ENCODE measurements at regions not wholly inside any gene's neighbourhood (a gene's known extent, or its start where the extent isn't known, plus 50 kb on each side); places are given as distances from the start of the nearest gene placed in this dataset.

DNA sequence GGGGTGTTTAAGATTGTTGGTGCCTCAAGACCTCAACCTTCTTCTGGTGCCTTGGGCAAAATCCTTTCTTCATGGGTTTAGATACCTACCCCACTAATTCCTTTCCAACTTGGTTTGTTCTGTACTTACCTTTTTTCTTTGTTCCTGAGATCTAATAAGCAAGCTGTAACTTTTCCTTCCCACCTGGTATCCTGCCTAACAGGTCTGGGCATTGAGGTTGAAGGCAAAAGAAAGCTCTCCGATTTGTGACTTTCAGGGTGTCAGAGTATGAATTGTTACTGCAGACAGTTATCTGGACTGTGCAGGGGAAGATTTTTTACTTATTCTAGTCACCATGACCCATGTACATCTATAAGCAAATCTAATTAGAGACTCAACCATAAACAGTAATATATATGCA, 162.6 kb upstream of the DMRT1 start:
- TF ChIP-seq, protein P1, sequence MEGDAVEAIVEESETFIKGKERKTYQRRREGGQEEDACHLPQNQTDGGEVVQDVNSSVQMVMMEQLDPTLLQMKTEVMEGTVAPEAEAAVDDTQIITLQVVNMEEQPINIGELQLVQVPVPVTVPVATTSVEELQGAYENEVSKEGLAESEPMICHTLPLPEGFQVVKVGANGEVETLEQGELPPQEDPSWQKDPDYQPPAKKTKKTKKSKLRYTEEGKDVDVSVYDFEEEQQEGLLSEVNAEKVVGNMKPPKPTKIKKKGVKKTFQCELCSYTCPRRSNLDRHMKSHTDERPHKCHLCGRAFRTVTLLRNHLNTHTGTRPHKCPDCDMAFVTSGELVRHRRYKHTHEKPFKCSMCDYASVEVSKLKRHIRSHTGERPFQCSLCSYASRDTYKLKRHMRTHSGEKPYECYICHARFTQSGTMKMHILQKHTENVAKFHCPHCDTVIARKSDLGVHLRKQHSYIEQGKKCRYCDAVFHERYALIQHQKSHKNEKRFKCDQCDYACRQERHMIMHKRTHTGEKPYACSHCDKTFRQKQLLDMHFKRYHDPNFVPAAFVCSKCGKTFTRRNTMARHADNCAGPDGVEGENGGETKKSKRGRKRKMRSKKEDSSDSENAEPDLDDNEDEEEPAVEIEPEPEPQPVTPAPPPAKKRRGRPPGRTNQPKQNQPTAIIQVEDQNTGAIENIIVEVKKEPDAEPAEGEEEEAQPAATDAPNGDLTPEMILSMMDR (IDR thresholded peaks at IDR 0.05) = no peak
- Histone ChIP-seq H3K4me3 (no peak overlapping the region), H3K9me3 (no peaks in the 10 kb centered on the region), H3K36me3 (ENCODE audit: low read depth) (no peaks in the 10 kb centered on the region), H3K4me1 (ENCODE audit: low read depth) (peaks cover 3% of the 10 kb centered on the region)
- intact Hi-C loops (cut with DNase I, micrococcal nuclease) = no loop called here
- ATAC-seq (no peak), DNase-seq (no peak)

DNA sequence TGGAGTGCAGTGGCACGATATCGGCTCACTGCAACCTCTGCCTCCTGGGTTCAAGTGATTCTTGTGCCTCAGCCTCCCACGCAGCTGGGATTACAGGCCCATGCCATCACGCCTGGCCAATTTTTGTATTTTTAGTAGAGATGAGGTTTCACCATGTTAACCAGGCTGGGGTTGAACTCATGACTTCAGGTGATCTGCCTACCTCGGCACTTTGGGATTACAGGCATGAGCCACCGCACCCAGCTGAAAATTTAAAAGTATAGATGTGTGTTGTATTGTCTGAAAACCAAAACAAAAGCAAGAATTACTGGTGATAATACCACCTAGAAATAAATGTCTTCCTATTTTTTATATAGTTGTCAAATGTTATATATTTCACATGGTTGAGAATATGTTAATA, 162.0 kb upstream of the DMRT1 start:
- H3K36me3 ChIP-seq (ENCODE audit: low read depth) = no peaks in the 10 kb centered on the region
- intact Hi-C loops (cut with DNase I, micrococcal nuclease) = no loop called here
- ATAC-seq (no peak), DNase-seq (no peak)
- no peak overlapping the region for H3K4me3 ChIP-seq
- no peaks in the 10 kb centered on the region for H3K9me3 ChIP-seq
- TF ChIP-seq, protein P1 (IDR thresholded peaks at IDR 0.05) = no peak
- H3K4me1 ChIP-seq (ENCODE audit: low read depth) = peaks cover 3% of the 10 kb centered on the region

GRCh38 chr9:680106-680505, 161.4 kb upstream of the DMRT1 start:
- no peaks in the 10 kb centered on the region for H3K9me3 ChIP-seq
- no peak overlapping the region for H3K4me3 ChIP-seq
- H3K4me1 ChIP-seq (ENCODE audit: low read depth) = peaks cover 3% of the 10 kb centered on the region
- DNase-seq (no peak), ATAC-seq (no peak)
- H3K36me3 ChIP-seq (ENCODE audit: low read depth) = no peaks in the 10 kb centered on the region
- intact Hi-C loops (cut with DNase I, micrococcal nuclease) = no loop called here
- TF ChIP-seq, protein P1 (IDR thresholded peaks at IDR 0.05) = no peak

DNA sequence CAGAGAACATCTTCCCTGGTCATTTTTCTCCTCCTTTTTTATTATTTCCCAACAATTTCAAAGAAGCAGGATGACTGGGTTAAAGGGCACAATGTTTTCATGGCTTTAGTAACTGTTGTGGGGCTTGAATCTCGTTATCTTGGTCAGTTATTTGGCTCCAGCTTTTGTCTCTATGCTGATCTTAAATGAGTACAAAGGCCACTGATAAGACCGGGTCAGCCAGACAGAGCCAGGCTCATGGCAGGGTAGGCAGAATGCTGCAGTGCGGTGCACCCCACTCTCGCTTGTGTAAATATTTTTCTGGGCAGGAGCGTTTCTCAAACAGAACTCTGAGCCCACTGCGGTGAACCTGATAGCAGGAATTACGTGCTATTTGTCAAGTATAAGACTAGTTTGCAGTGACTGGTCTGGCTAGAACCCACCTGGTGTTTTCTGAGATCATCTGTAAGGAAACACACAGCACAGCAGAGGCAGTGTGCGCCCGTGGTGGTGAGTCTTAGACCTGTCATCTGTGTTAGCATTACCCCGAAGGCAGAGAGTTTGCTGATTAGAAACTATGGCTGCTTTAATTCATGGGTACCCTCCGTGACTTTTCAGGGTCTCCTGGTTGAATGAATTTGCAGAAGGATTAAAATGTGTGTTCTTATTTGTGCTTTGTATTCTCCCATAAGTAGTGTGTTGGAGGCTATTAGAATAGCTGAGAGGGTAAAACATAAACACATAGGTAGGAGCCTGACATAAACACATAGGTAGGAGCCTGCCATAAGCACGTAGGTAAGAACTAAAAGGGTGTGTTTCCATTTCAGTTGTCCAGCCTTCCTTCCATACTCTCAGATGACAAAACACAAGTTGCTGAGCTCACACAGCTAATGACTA, 158.6 kb upstream of the DMRT1 start:
- Histone ChIP-seq H3K4me3 (no peak overlapping the region), H3K9me3 (no peaks in the 10 kb centered on the region), H3K4me1 (ENCODE audit: low read depth) (peaks cover 3% of the 10 kb centered on the region), H3K36me3 (ENCODE audit: low read depth) (no peaks in the 10 kb centered on the region)
- TF ChIP-seq, protein P1 (IDR thresholded peaks at IDR 0.05) = no peak
- ATAC-seq (peak; percentile 93), DNase-seq (peak; percentile 51 to 62 (median 60))
- intact Hi-C loops (cut with DNase I, micrococcal nuclease) = no loop called here

GRCh38 chr9:683509-684021, 157.9 kb upstream of the DMRT1 start:
- Histone ChIP-seq H3K4me1 (ENCODE audit: low read depth) (peaks cover 3% of the 10 kb centered on the region), H3K9me3 (no peaks in the 10 kb centered on the region), H3K4me3 (no peak overlapping the region), H3K36me3 (ENCODE audit: low read depth) (no peaks in the 10 kb centered on the region)
- DNase-seq (no peak), ATAC-seq (no peak)
- TF ChIP-seq, protein P1 (IDR thresholded peaks at IDR 0.05) = no peak
- intact Hi-C loops (cut with DNase I, micrococcal nuclease) = no loop called here
